GM21619 (cell line): ENCODE measurements at regions not wholly inside any gene's neighbourhood (a gene's known extent, or its start where the extent isn't known, plus 50 kb on each side); places are given as distances from the start of the nearest gene placed in this dataset.

Source experiments
- ATAC-seq: cut with Tn5 transposase; IDR thresholded peaks from one replicate; pipeline ENCODE4 v1.9.1; 2021; ENCODE audit not compliant: unreplicated experiment

- ATAC-seq, result no peak
These were observed 50.3 kb upstream of the DPH6 start for GRCh38 chr15:35596285-35596684.

DNA sequence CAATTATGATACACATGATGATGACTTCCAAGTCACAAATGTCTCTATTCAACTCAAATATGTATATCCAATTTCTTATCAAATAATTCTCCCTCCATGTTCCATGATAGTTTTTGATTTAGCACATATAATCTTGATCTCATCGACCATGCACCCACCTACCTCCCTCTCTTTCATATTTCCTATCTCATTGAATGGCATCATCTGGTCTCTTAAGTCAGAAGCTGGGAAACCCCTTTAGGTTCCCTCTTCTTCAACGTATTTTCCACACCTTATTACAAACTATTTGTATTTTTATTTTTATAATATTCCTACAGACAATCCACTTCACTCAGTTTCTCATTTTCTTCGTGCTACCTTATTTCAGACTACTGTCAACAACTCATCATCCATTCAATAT, 56.9 kb upstream of the DPH6 start:
- ATAC-seq, result no peak

DNA sequence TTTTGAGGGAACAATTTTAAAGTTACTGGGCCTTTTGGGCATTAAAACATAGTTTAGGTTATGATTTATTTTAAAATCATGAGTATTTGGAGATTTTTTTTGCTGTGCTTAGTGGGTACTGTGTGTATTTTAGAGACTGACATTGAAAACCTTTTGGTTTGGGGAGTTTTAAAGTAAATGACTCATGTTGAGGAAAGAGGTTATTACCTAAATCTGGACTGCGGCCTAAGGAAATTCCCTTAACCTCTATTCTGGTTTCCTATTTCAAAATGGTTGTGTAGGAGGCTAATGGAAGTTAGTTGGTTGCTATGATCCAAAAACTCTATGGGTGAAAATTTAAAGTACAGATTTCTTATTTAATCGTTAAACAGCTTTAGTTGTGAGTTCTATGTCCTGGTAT, 57.3 kb upstream of the DPH6 start:
- ATAC-seq, result no peak

DNA sequence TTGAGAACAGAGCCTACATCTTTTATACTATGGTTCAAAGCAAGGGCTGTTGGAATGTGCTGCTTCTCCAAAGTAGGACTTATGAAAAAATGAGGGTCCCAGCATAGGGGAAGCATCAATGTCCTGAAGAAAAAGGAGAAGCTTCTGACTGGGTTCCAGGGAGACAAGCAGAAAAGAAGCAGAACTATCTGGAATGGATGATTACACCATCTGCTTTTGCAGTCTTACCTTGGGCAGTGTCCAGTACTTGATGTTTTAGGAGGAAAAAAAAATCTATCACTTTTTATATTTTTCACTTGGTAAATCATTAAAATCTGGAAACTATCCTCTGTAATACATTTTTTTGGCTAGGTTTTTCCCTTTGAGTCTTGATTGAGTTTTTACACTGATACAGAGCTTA, 57.9 kb upstream of the DPH6 start:
- no peak for ATAC-seq

DNA sequence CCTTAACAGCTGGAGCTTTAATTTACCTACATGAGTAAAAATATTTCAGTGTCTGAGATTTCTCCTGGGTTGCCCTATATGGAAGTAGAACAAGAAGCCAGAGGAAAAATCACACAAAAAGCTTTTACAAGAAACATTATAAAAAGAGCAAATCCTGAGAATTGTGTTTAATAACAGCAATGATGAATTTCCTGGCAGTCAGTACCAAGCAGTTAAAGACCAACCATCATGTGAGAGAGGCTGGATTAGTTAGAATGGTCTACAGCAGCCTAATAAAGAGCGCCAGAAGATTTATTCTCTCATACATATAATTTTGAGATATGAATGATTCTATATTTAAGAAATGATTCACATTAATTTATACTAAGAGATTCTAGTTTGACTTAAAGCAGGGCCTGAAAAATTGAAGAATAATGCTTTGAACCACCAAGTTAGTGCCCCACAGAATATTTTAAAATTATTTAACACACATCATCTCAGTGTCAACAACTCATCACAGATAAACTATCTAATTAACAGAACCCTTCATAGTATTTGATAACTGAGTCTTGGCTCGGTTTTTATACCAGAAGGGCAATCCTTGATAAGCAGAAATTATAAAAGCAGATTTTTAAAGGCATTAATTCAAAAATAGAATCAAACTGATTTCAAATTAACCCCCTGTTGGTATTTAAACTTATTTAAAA, 59.9 kb upstream of the DPH6 start:
- no peak for ATAC-seq

DNA sequence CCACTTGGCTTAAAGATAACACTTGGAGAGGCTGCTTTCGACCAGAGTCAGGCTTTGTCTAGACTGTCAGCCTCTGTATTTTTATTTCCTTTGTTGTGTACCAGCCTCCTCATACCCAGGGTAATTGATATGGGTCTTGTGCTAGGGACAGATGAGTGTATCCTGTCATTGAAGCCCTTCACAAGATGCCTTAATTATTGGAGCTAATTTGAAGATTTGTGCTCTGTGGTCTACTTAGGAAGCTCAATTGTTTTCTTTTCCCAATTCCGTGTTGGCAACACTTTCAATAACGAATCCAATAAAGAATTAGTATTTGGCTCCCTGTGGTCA, 60.5 kb upstream of the DPH6 start:
- no peak for ATAC-seq

DNA sequence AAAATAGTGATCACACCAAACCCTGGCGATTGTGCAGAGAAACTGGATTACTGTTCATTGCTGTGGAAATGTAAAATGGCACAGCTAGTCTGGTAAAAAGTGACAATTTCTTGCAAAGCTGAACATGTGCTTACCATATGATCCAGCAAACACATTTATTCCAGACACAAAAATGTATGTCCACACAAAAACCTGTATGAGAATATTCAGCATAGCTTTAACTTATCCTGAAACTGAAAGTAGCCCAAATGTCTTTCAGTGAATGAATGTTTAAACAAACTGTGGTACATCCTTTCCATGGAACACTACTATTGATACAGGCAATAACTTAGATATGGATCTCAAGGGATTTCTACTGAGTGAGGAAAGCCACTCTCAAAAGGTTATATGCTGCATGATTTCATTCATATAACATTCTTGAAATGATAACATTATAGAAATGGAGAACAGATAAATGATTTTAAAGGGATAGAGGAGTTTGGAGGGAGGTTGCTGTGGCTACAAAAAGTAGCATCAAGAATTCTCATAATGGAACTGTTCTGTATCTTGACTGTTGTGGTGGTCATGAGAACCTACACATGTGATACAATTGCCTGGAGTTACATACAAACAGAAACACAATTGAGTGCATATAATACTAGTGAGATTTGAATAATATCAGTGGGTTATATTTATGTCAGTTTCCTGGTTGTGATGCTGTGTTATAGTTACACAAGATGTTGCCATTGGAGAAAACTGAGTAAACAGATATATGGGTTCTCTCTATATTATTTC, 70.7 kb upstream of the DPH6 start:
- no peak for ATAC-seq

DNA sequence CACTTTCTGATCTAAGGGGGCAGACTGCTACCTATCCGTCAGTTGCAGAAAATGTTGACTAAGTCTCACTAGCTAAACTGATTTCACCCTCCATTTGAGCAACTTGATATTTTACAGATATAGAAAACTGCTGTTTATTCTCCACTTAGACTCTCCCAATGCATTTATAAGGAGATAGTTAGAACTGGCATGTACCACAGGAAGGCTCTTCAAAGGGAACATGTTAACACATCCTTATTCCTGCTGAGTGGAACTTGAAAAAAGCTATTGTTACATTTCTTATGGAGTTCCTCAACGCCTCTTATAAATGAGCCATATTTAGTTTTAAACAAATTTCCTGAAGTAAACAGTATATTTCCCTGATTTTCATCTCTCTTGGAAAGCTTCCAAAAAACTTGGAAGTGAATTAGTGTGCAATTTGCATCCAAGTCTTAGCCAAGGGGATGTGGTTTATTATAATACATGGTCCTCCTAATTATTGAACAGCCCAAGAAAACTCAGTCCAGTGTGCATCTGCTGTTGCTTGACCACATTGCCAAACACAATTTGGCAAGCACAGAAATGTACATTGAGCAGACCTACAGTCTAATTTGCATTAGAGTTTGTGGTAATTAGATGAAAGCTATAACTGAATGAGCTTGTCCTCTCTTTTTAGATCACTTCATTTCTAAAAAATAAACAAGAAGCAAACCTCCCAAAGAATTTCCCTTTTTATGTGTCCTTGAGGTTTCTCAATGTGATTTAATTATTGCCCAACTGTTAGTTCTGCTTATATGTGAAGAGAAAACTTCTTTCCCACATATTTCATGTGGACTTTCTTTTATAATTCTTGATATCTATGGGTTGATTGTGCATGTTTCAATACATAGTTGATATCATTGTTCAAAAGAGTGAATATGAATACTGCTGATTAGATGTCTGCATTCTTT, 72.6 kb upstream of the DPH6 start:
- no peak for ATAC-seq

DNA sequence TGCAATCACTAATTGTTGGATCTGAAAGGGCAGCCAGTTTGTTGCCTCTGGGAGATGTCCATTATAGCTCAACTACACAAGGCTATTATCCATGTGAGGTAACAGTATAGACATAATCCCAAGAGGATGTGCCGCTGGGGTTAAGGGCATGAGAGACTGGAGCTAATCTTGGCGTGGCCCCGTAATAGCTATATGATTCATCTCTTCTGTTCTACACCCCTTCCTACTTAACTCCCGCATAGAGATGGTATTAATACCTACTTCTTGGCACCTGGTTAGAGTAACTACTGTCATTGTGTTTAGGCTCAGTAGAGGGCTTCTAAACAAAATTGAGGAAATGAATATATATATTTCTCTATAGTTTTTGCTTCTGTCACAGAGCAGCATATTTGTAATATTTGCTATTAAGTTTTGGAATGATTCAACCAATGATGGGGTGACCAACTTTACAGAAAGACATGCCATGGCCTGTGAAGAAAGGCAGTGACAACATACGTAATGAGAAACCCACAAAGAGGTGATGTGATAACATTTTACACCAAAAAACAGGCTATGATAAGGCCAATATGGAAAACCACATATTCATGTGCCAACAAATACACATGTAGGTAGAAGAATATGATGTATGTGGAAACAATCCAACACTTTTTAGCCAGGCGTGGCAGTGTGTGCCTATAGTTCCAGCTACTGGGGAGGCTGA, 76.8 kb upstream of the DPH6 start:
- ATAC-seq, result no peak

- no peak for ATAC-seq
These were observed 78.9 kb upstream of the DPH6 start for GRCh38 chr15:35624881-35625280.

DNA sequence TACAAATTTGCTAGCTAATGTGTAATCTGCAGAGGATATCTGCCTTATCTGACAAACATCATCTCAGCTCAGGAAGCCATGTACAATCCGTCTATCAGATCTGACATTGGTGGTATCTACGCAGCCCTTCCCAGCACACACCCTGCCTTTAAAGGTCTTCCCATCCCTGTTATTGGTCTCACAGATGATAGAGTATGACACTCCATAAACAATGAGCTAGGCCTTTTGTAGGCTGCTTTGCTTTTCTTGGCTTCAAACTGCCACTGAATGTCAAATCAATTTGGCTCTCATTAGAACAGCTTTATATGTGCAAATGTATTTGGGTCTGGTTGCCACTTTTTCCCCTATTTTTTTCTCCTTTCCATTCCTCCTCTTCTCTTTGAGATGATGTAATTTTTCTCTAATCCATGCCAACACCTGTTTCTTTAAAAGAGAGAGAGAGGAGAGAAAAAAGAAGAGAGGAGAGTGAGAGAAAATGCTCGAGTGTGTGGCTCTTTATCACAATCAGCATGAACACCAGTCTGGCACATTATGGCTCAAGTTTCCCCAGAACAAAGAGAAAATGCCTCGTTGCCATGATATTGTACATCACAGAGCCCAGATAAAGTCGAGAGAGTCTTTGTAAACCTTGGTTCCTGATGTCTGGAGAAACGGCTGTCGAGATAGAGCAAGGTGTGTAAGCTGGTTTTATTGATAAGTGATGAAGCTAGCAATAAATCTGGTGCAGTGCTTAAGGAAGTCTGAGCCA, 80.8 kb upstream of the DPH6 start:
- no peak for ATAC-seq

DNA sequence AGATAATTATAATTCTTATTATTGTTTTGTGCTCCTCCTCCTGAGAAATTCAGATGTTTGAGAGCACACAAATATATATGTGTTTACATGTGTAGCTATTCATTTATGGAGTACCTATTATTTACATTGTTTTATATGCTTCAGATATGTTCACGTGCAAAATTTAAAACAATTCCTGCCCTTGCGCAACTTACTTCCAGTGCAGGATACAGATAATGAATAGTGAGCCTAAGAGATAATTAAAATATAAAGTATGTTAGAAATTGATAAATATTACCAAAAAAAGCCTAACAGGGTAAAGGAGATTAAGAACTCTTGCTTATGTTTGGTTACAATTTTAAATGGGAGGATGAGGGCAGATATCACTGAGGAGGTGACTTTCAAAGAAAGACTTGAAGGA, 81.7 kb upstream of the DPH6 start:
- no peak for ATAC-seq

DNA sequence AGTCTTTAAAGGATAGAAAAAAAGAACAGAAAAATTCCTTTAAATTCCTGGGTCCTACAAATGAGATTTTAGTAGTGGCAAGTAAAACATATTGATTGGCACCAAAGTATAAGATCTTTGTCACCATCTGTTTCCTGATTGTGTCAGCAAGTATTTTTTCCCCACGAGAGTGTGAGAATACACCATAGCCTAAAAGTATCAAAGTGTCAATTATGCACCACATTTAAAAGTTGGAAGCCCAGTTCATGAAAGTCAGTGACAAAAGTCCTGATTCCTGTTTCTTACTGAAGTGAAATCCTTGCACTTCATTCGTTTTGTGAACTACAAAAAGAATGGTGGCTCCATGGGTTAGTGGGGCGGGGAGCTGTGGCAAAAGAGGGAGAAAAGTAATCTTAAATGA, 83.8 kb upstream of the DPH6 start:
- ATAC-seq, result no peak

GRCh38 chr15:35630532-35630931, 84.6 kb upstream of the DPH6 start:
- ATAC-seq, result no peak

- ATAC-seq, result no peak
These were observed 85.0 kb upstream of the DPH6 start for GRCh38 chr15:35630985-35631384.

DNA sequence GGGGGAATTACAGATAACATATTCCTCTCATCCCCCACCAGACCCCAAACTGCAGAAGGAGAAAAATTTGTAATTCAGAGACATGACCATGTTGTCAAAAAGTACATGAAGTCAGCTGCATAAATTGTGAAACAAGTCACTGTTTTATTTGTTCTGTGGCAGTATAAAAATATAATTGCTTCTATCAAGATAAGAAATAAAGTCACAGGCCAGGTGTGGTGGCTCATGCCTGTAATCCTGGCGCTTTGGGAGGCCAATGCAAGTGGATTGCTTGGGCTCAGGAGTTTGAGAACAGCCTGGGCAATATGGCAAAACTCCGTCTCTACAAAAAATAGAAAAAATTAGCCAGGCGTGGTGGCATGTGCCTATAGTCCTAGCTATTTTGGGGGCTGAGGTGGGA, 87.7 kb upstream of the DPH6 start:
- no peak for ATAC-seq

DNA sequence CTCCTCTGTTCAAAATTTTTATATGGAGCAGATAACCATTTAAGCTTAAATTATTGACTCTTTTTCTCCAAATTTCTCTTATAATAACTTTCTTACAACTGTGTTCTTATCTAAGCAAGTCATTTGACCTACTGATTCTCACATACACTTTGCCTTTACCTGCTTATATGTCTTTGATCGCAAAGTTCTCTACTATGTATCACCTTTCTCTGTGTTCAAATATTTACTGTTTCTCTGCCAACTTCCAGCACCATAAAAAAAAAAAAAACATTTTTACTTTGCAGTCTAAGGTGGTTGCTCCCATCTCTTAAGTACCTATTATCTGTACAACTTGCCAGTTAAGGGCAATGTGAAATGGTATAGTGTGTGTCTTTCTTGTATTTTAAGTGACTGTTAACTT, 100.8 kb upstream of the DPH6 start:
- ATAC-seq, result no peak

DNA sequence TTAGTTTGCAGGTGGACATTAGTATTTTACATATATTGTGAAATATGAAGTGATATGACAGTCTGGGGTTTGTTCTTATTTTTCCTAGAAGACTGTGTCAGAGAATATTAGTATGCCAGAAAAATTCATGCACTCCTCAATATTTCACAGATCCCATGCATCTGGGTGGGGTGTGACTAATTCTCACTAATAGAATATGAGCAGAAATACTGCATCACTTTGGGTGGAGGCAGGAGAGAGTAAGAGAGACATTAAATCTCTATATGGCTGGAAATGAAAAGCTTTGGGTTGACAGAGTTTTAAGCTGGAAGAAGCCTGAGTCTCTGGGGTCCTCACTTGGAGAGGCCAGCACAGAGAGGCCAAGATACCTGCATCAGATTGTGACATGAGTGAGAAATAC, 101.3 kb upstream of the DPH6 start:
- no peak for ATAC-seq

- no peak for ATAC-seq
These were observed 103.0 kb upstream of the DPH6 start for GRCh38 chr15:35648941-35649340.

DNA sequence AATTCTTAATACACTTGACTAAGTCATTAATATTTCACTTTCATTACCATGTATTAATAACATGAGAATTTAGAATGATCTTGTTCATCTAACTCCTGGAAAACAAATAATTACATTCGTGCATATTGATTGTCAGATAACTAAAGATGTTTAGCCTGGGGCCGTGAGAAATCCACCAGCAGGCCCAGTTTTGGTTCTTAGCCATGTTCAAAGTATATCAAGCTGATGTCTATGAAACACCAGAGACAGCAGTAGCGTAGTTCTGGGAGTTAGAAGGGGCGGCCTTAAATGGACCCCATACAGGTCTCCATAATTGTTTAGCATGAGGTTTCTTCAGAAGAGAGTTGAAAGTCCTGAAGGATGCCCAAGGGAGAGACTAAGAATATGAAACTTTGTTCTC, 103.6 kb upstream of the DPH6 start:
- ATAC-seq, result no peak

DNA sequence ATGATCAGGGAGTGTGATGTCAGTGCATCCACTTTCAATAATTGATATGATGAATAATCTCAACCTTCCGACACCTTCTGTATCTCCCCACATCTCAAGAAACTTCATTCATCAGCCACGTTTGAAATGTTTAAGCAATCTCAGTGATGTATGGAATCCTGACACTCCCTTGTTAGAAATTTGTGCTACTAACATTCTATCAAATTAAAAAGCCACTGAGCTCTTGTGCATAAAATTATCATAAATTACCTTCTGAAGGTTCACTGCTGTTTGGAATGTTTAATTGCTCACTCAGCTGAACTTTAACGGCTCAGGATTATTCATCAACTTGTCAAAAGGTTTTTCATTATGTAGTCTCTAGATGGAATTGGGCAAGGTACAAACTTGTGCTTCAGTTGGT, 108.4 kb upstream of the DPH6 start:
- ATAC-seq, result no peak
